Kidney epithelial cell (primary cell): ENCODE measurements at regions not wholly inside any gene's neighbourhood (a gene's known extent, or its start where the extent isn't known, plus 50 kb on each side); places are given as distances from the start of the nearest gene placed in this dataset.

Experiments
- DNase-seq: peaks from one replicate; pipeline ENCODE4 v3.0.0-alpha.2; 2010; ENCODE audit warnings: low read depth
- H3K27me3 ChIP-seq: 2 replicates; pipeline ENCODE4 v1.6.0; 2011; ENCODE audit warnings: low read length; ENCODE audit not compliant: control insufficient read depth, insufficient read depth
- H3K36me3 ChIP-seq: 2 replicates; pipeline ENCODE4 v1.5.1; 2011; ENCODE audit warnings: low read length; ENCODE audit not compliant: control insufficient read depth, insufficient read depth
- H3K4me3 ChIP-seq: 2 replicates; pipeline ENCODE4 v1.5.1; 2011; ENCODE audit warnings: low read depth, mild to moderate bottlenecking, control low read depth, low read length
- TF ChIP-seq, protein P1 (sequence below): IDR thresholded peaks from 2 replicates; pipeline ENCODE4 v1.5.1; 2011; ENCODE audit warnings: mild to moderate bottlenecking, moderate library complexity, low read length, control low read depth, inconsistent platforms; ENCODE audit not compliant: insufficient read depth, poor library complexity, severe bottlenecking

GRCh38 chr2:183998797-183999190 is 599.5 kb upstream of the ZNF804A start:
- H3K27me3 ChIP-seq, result no peaks in the 10 kb centered on the region
- TF ChIP-seq, protein P1, sequence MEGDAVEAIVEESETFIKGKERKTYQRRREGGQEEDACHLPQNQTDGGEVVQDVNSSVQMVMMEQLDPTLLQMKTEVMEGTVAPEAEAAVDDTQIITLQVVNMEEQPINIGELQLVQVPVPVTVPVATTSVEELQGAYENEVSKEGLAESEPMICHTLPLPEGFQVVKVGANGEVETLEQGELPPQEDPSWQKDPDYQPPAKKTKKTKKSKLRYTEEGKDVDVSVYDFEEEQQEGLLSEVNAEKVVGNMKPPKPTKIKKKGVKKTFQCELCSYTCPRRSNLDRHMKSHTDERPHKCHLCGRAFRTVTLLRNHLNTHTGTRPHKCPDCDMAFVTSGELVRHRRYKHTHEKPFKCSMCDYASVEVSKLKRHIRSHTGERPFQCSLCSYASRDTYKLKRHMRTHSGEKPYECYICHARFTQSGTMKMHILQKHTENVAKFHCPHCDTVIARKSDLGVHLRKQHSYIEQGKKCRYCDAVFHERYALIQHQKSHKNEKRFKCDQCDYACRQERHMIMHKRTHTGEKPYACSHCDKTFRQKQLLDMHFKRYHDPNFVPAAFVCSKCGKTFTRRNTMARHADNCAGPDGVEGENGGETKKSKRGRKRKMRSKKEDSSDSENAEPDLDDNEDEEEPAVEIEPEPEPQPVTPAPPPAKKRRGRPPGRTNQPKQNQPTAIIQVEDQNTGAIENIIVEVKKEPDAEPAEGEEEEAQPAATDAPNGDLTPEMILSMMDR, result no peak
- DNase-seq, result no peak
- no peak overlapping the region for H3K4me3 ChIP-seq
- H3K36me3 ChIP-seq, result no peaks in the 10 kb centered on the region

- no peak overlapping the region for H3K4me3 ChIP-seq
- H3K36me3 ChIP-seq, result no peaks in the 10 kb centered on the region
- DNase-seq, result no peak
- TF ChIP-seq, protein P1, result no peak
- no peaks in the 10 kb centered on the region for H3K27me3 ChIP-seq
Measured at GRCh38 chr2:184004289-184004947, 593.9 kb upstream of the ZNF804A start.

DNA sequence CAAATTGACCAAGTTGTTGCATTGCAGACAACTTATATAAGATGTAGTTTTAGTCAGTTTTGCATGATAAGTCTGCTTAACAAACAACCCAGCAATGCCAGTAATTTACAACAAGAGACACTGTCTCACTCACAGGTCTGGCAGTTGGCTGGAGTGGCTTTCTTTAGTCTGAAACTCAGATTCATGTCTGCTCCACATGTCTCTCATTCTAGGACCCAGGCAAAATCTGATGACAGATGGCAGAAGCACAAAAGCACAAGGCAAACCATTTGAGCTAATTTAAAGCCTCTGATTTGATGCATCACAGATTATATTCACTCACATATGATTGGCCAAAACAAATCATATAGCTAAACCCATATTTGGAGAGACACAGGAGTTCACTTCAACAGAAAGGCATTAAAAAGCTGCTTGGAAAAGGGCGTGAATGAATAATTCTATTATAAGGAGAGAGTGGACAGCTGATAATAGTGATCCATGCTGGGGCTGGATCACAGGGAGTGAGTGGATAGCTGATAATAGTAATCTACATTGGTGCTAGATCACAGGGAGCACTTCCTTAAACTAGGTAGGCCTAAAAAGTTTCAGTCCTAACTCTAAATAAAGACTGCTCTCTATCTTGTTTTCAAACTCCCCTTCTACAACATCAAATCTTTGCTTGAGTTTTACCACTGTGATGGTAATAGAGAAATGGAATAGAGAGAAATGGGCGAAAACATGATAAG is 593.2 kb upstream of the ZNF804A start:
- no peaks in the 10 kb centered on the region for H3K36me3 ChIP-seq
- TF ChIP-seq, protein P1, result no peak
- DNase-seq, result no peak
- H3K27me3 ChIP-seq, result no peaks in the 10 kb centered on the region
- H3K4me3 ChIP-seq, result no peak overlapping the region

- DNase-seq, result no peak
- no peak overlapping the region for H3K4me3 ChIP-seq
- no peaks in the 10 kb centered on the region for H3K36me3 ChIP-seq
- no peaks in the 10 kb centered on the region for H3K27me3 ChIP-seq
- TF ChIP-seq, protein P1, result no peak
Measured at GRCh38 chr2:184006998-184007397, 591.3 kb upstream of the ZNF804A start.

DNA sequence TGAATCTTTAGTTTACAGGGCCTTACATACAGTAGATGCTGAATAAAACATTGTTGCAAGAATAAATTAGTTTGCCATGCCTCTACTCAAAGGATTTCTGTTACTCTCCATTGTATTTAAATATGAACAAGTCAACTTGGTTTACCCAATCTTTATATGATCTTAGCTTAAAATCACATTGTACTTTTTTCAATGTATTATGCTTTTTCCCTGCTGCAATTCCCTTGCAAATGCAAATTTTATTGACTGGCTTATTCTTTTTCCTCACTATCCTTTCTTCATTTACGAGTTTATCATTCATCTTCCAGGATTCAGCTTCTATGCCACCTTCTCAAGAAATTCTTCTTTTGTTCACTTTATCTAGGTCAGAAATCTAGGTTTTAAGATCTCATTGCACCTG is 571.4 kb upstream of the ZNF804A start:
- no peak for DNase-seq
- TF ChIP-seq, protein P1, result no peak
- Histone ChIP-seq H3K36me3 (no peaks in the 10 kb centered on the region), H3K4me3 (no peak overlapping the region), H3K27me3 (no peaks in the 10 kb centered on the region)
